Rectal smooth muscle tissue (tissue), 1 donor: ENCODE measurements at regions not wholly inside any gene's neighbourhood (a gene's known extent, or its start where the extent isn't known, plus 50 kb on each side); places are given as distances from the start of the nearest gene placed in this dataset.

Experiments
- H3K27ac ChIP-seq: one replicate; pipeline ENCODE4 v1.7.0; 2013; ENCODE audit warnings: low read depth, low read length, inconsistent platforms
- H3K27me3 ChIP-seq: one replicate; pipeline ENCODE4 v1.7.0; 2013; ENCODE audit warnings: low read length; ENCODE audit not compliant: control insufficient read depth, insufficient read depth
- H3K36me3 ChIP-seq: one replicate; pipeline ENCODE4 v1.7.0; 2013; ENCODE audit warnings: low read length; ENCODE audit not compliant: control insufficient read depth, insufficient read depth
- H3K4me1 ChIP-seq: one replicate; pipeline ENCODE4 v1.7.0; 2013; ENCODE audit warnings: low read length; ENCODE audit not compliant: control insufficient read depth, insufficient read depth
- H3K4me3 ChIP-seq: one replicate; pipeline ENCODE4 v1.7.0; 2013; ENCODE audit warnings: low read length
- H3K9ac ChIP-seq: one replicate; pipeline ENCODE4 v1.7.0; 2013; ENCODE audit warnings: low read length

- no peak overlapping the region for H3K27ac ChIP-seq
- no peaks in the 10 kb centered on the region for H3K4me1 ChIP-seq
- H3K4me3 ChIP-seq: no peak overlapping the region
- H3K9ac ChIP-seq: no peak overlapping the region
- no peaks in the 10 kb centered on the region for H3K36me3 ChIP-seq
- no peaks in the 10 kb centered on the region for H3K27me3 ChIP-seq
These were observed 638.3 kb upstream of the TBX3 start for GRCh38 chr12:115322275-115322674.

DNA sequence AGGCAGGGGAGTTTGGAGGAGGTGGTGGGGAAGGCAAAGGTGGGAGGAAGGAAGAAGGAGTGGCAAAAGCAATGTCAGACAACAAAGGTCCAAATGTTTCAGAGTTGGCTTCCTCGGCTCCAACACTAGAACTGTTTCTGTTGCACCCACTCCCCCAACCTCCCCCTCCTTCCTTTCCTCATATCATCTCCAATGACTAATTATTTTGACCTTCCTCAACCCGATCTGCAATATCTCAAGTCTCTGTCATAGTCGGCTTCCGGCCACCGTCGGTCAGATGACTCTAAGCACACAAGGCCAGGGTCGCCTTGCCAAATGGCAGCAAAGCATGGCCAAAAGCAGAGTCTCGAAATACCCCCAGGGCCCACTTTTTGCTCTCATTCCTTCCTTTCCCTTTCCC, 637.0 kb upstream of the TBX3 start:
- Histone ChIP-seq H3K9ac (no peak overlapping the region), H3K4me1 (no peaks in the 10 kb centered on the region), H3K36me3 (no peaks in the 10 kb centered on the region), H3K27ac (no peak overlapping the region), H3K27me3 (no peaks in the 10 kb centered on the region), H3K4me3 (no peak overlapping the region)

- Histone ChIP-seq H3K36me3 (no peaks in the 10 kb centered on the region), H3K4me3 (no peak overlapping the region), H3K27ac (no peak overlapping the region), H3K27me3 (no peaks in the 10 kb centered on the region), H3K4me1 (no peaks in the 10 kb centered on the region), H3K9ac (no peak overlapping the region)
These were observed 636.5 kb upstream of the TBX3 start for GRCh38 chr12:115320451-115320850.

DNA sequence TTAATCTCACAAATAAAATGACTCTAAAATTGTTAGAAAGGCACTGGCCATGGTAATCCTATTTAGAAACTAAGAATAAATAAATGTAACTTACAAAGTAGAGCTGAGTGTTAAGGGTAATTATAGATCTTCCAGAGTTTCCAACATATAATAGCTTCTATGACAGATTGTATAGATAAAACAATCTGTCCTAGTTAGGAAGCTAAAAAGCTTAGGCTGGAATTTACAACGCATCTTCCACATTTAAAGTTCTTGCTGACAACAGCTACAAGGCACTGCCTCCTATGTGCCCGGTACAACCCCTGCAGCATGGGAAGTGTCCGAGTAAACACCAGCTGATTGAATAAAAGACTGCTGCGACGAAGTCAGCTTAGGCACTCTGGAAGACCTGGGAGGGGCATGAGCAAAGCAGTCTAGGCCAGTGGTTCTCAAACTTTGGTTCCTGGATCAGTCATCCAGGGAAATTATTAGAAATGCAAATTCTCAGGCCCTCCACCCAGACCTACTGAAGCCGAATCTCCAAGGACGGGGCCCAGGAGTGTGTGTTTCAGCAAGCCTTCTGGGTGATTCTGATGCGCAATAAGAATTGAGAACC, 635.6 kb upstream of the TBX3 start:
- no peaks in the 10 kb centered on the region for H3K4me1 ChIP-seq
- H3K36me3 ChIP-seq: no peaks in the 10 kb centered on the region
- no peak overlapping the region for H3K27ac ChIP-seq
- H3K4me3 ChIP-seq: no peak overlapping the region
- no peaks in the 10 kb centered on the region for H3K27me3 ChIP-seq
- H3K9ac ChIP-seq: no peak overlapping the region

GRCh38 chr12:115313929-115314328, 630.0 kb upstream of the TBX3 start:
- no peaks in the 10 kb centered on the region for H3K27me3 ChIP-seq

GRCh38 chr12:115312901-115313300, 628.9 kb upstream of the TBX3 start:
- Histone ChIP-seq H3K4me1 (peaks cover 3% of the 10 kb centered on the region), H3K9ac (no peak overlapping the region), H3K36me3 (no peaks in the 10 kb centered on the region), H3K4me3 (no peak overlapping the region), H3K27ac (no peak overlapping the region), H3K27me3 (no peaks in the 10 kb centered on the region)

More at GRCh38 chr12:115313929-115314328, 630.0 kb upstream of the TBX3 start:
- Histone ChIP-seq H3K4me1 (peaks cover 3% of the 10 kb centered on the region), H3K9ac (no peak overlapping the region), H3K4me3 (no peak overlapping the region), H3K36me3 (no peaks in the 10 kb centered on the region), H3K27ac (no peak overlapping the region)

GRCh38 chr12:115311875-115312274, 627.9 kb upstream of the TBX3 start:
- no peaks in the 10 kb centered on the region for H3K36me3 ChIP-seq
- H3K9ac ChIP-seq: no peak overlapping the region
- H3K27ac ChIP-seq: no peak overlapping the region
- H3K27me3 ChIP-seq: no peaks in the 10 kb centered on the region
- no peak overlapping the region for H3K4me3 ChIP-seq
- H3K4me1 ChIP-seq: peaks cover 3% of the 10 kb centered on the region

- no peaks in the 10 kb centered on the region for H3K27me3 ChIP-seq
- no peaks in the 10 kb centered on the region for H3K36me3 ChIP-seq
- peaks cover 1% of the 10 kb centered on the region for H3K4me1 ChIP-seq
- H3K27ac ChIP-seq: no peak overlapping the region
- no peak overlapping the region for H3K4me3 ChIP-seq
- no peak overlapping the region for H3K9ac ChIP-seq
These were observed 624.9 kb upstream of the TBX3 start for GRCh38 chr12:115308918-115309317.

DNA sequence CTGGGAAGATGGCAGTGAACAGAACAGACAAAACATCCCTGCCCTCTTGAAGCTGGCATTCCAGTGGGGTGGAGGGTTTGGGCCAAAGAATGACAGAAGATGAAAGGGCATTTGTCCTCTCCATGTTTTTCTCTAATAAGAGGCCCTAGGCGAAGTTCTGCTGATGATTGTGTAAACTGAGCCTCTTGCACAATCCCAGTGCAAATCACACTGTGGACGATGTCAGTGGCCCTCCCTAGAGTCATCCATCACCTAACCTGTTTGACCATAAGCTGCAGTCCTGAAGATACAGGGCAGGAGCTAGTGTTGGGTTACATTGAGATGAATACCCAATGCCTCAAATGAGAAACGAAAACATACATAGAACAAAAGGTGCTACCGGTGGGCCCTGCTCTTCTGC, 622.4 kb upstream of the TBX3 start:
- H3K27me3 ChIP-seq: no peaks in the 10 kb centered on the region
- H3K9ac ChIP-seq: no peak overlapping the region
- H3K36me3 ChIP-seq: no peaks in the 10 kb centered on the region
- H3K27ac ChIP-seq: no peak overlapping the region
- H3K4me1 ChIP-seq: no peaks in the 10 kb centered on the region
- H3K4me3 ChIP-seq: no peak overlapping the region

DNA sequence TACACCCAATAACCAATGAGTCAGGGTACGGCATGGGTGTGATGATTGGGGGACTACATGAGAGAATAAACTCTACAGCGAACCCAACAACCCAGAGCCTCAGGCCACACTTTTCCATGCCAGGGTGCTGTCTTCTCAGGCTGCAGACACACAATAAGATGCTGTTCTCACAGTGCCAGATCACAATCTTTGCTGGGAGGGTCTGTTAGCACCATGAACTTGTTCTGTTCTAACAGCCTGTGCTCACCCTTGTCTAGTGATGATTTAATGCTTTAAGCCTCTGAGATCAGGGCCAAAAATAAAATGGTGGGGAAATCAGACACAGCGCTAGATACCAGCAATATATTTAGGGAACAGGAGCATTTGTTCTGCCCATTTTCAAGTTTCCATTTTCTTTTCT, 621.9 kb upstream of the TBX3 start:
- Histone ChIP-seq H3K27me3 (no peaks in the 10 kb centered on the region), H3K4me3 (no peak overlapping the region)

GRCh38 chr12:115305275-115305674, 621.3 kb upstream of the TBX3 start:
- H3K27ac ChIP-seq: no peak overlapping the region
- H3K36me3 ChIP-seq: no peaks in the 10 kb centered on the region
- H3K4me3 ChIP-seq: no peak overlapping the region
- H3K4me1 ChIP-seq: no peaks in the 10 kb centered on the region
- H3K27me3 ChIP-seq: no peaks in the 10 kb centered on the region
- H3K9ac ChIP-seq: no peak overlapping the region

More for the DNA sequence above, 621.9 kb upstream of the TBX3 start:
- Histone ChIP-seq H3K4me1 (no peaks in the 10 kb centered on the region), H3K27ac (no peak overlapping the region), H3K36me3 (no peaks in the 10 kb centered on the region), H3K9ac (no peak overlapping the region)

DNA sequence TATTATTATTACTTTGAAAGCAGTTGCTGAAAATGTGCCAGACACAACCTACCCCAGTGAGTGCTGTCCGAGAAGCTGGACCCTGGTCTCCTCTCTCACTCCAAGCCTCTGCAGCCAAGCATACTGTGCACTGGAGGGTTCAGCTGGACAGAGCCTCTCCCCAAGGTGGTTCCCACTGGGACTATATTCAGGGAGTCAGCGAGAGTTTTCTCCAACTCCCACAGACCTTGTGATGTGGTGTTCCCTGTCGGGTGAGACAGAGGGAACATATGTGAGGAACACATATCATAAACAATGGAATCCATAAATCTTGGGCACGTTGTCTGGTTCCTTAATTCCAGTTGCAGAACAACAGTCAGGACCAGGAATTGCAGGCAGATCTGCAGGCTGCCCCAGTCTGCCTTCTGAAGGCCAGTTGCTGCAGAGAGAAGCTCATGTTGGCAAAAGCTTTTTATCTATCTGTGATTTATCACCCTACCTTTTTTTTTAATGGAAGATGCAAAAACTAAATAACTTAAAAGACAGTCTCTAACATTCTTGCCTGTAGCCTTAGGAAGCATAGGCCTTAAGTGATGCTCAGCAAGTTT, 619.8 kb upstream of the TBX3 start:
- H3K27me3 ChIP-seq: no peaks in the 10 kb centered on the region
- H3K27ac ChIP-seq: no peak overlapping the region
- no peak overlapping the region for H3K9ac ChIP-seq
- H3K4me1 ChIP-seq: no peaks in the 10 kb centered on the region
- H3K36me3 ChIP-seq: no peaks in the 10 kb centered on the region
- H3K4me3 ChIP-seq: no peak overlapping the region

- Histone ChIP-seq H3K4me1 (no peaks in the 10 kb centered on the region), H3K36me3 (no peaks in the 10 kb centered on the region), H3K9ac (no peak overlapping the region), H3K4me3 (no peak overlapping the region), H3K27me3 (no peaks in the 10 kb centered on the region), H3K27ac (no peak overlapping the region)
These were observed 613.5 kb upstream of the TBX3 start for GRCh38 chr12:115297445-115297844.
